HUES48 (cell line): ENCODE measurements at regions not wholly inside any gene's neighbourhood (a gene's known extent, or its start where the extent isn't known, plus 50 kb on each side); places are given as distances from the start of the nearest gene placed in this dataset.

Experiments
- H3K27ac ChIP-seq: one replicate; pipeline ENCODE4 v1.7.0; 2013; ENCODE audit warnings: low read depth, low read length, inconsistent platforms
- H3K27me3 ChIP-seq: 2 replicates; pipeline ENCODE4 v1.6.1; 2013; ENCODE audit warnings: mild to moderate bottlenecking, low read length; ENCODE audit not compliant: control insufficient read depth, insufficient read depth
- H3K36me3 ChIP-seq: 2 replicates; pipeline ENCODE4 v1.6.1; 2013; ENCODE audit warnings: low read length; ENCODE audit not compliant: control insufficient read depth, insufficient read depth
- H3K4me1 ChIP-seq: 2 replicates; pipeline ENCODE4 v1.6.1; 2013; ENCODE audit warnings: mild to moderate bottlenecking, low read length; ENCODE audit not compliant: control insufficient read depth, insufficient read depth
- H3K4me3 ChIP-seq: 2 replicates; pipeline ENCODE4 v1.5.1; 2013; ENCODE audit warnings: mild to moderate bottlenecking, low read depth, low read length
- H3K9ac ChIP-seq: 2 replicates; pipeline ENCODE4 v1.6.1; 2013; ENCODE audit warnings: mild to moderate bottlenecking, low read depth, low read length, moderate library complexity
- H3K9me3 ChIP-seq: 2 replicates; pipeline ENCODE4 v1.6.1; 2013; ENCODE audit warnings: low read length; ENCODE audit not compliant: control insufficient read depth, insufficient read depth

DNA sequence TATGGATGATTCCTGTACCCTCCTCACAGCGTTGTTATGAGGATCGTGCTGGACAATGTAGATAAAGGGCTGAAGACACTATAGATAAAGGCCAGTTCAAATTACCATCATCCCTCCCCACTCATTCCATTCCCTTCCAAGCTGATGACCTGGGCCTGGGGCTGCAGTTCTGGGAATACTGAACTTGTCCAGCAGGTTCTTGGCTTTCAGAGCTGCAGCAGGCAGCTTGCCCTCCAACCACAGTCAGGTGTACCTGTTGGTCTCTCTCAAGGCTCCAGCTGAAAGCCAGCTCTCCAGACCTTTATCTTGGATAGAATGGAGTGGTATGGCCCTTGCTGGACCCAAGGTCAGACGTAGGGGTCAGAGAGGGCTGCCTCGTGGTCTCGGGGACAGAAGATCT lies 92.5 kb downstream of the PCDH1 start:
- H3K4me1 ChIP-seq: peaks cover 9% of the 10 kb centered on the region
- H3K27ac ChIP-seq: no peak overlapping the region
- H3K27me3 ChIP-seq: no peaks in the 10 kb centered on the region
- H3K4me3 ChIP-seq: no peak overlapping the region
- H3K36me3 ChIP-seq: no peaks in the 10 kb centered on the region
- H3K9me3 ChIP-seq: no peaks in the 10 kb centered on the region
- H3K9ac ChIP-seq: no peak overlapping the region

DNA sequence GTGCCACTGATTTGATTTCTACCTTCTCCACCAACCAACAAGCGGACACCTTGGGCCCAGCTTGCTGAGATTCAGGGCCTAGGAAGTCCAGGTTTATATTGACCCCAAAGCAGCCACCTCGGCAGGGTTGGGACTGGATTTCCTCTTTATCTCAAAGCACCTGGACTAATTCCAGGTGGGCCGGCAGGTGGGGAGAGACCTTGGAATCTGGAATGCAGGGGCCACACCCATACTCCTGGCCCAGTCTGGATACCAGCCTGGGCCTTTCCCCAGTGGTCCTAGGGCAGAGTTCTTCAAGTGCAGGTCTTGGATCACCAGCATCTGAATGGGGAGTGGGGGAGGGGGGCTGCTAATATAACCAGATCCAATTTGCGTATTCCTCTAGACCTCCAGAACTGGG lies 93.1 kb downstream of the PCDH1 start:
- Histone ChIP-seq H3K27me3 (no peaks in the 10 kb centered on the region), H3K9ac (no peak overlapping the region), H3K36me3 (no peaks in the 10 kb centered on the region), H3K4me3 (no peak overlapping the region), H3K27ac (no peak overlapping the region), H3K4me1 (peaks cover 9% of the 10 kb centered on the region), H3K9me3 (no peaks in the 10 kb centered on the region)

DNA sequence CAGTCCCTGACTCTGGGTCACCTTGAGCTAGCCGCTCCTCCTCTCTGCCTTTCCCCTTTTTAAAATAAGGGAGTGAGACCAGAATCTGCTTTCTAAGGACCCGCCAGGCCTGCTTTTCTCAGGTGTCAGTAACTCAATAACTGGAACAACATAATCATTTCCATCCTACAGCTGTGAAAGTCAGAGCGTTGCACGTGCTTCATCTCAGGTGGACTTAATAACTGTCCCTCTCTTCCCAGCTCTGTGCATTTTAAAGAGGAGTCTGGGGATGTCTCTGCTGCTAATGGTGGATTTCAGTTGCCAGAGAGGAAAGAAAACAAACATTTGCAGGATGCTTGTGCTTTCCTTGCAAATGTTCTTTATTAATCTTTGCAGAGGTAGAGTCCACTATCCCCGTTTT lies 93.7 kb downstream of the PCDH1 start:
- Histone ChIP-seq H3K4me1 (peaks cover 9% of the 10 kb centered on the region), H3K36me3 (no peaks in the 10 kb centered on the region), H3K9me3 (no peaks in the 10 kb centered on the region), H3K27ac (no peak overlapping the region), H3K4me3 (no peak overlapping the region), H3K27me3 (no peaks in the 10 kb centered on the region), H3K9ac (no peak overlapping the region)

DNA sequence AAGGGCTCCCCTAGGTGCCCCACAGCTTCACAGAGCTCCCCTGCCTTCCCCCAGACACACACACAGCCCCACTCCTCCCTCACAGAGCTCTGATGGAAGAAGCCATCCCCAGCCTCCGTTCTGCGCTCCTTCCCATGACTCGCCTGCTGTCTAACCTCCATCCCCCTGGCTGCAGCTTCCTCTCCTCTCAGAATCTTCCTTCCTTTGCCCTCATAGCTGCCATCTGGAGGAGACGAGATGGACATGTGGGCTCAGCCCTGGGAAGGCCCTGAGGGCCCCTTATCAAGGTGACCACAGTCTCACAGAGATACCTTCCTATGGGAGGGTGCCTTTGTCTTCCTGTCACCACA lies 94.3 kb downstream of the PCDH1 start:
- Histone ChIP-seq H3K4me1 (peaks cover 9% of the 10 kb centered on the region), H3K27me3 (no peaks in the 10 kb centered on the region), H3K9ac (no peak overlapping the region), H3K4me3 (no peak overlapping the region), H3K9me3 (no peaks in the 10 kb centered on the region), H3K27ac (no peak overlapping the region), H3K36me3 (no peaks in the 10 kb centered on the region)

DNA sequence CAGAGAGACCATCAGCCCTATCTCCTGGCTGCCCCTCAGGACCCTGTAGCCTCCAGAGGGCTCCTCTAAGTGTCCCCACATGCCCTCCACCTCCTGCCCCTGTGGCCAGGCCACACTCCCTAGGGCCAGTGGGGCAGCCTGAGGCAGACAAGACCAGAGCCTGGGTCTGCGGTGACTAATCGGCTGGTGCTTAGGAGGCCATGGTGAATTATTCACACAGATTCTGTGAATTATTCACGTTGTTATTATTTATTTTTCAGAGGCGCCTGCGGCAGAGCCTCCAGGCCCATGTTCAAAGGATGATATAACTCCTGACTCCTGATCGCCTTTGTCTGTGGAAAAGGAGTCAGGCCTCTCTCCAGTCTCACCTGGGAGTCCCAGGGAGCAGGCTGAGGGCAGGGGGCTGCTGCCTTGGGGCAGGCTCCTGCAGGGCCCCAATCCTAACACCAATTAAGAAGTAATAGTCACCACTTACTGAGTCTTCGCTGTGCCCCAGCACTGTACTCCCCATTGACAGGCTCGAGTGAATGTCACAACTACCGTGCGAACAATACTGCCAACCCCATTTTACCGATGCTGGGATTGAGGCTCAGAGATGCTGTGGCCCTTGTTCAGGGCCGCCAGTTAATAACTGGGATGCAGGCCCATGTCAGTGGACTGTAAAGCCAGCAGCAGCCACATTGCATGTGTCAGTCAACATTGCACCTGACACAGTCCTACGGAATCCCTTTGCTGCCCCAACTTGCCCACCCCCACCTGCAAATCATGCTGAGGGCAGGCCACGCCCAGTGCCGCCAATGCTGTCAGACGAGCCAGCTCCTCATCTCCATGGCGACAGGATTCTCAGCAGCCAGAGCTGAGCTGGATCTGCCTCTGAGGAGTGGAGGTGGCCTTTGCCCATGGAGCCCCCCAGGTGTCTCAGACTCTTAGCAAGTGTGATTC lies 94.9 kb downstream of the PCDH1 start:
- Histone ChIP-seq H3K27me3 (no peaks in the 10 kb centered on the region), H3K27ac (no peak overlapping the region), H3K36me3 (no peaks in the 10 kb centered on the region), H3K4me3 (no peak overlapping the region), H3K9me3 (no peaks in the 10 kb centered on the region), H3K9ac (no peak overlapping the region), H3K4me1 (peaks cover 9% of the 10 kb centered on the region)

DNA sequence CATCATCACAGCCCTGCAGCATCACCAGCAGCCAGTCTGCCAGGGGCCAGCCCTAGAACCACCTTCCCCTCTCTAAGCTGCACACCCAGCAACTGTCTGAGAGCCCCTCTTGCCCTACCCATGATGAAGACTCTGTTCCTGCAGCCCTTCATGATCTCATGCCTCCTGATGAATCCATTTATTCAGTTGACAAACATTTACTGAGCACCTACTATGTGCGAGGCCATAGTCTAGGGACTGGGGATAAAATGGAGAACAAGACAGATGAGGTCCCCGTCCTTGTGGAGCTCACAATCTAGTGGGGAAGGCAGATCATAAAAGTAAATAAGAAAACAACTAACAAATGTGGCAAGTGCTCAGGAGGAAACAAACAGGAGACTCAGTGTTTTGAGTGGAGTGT lies 96.3 kb downstream of the PCDH1 start:
- Histone ChIP-seq H3K36me3 (no peaks in the 10 kb centered on the region), H3K9me3 (no peaks in the 10 kb centered on the region), H3K27ac (no peak overlapping the region), H3K27me3 (no peaks in the 10 kb centered on the region), H3K4me3 (no peak overlapping the region), H3K4me1 (peaks cover 9% of the 10 kb centered on the region), H3K9ac (no peak overlapping the region)

DNA sequence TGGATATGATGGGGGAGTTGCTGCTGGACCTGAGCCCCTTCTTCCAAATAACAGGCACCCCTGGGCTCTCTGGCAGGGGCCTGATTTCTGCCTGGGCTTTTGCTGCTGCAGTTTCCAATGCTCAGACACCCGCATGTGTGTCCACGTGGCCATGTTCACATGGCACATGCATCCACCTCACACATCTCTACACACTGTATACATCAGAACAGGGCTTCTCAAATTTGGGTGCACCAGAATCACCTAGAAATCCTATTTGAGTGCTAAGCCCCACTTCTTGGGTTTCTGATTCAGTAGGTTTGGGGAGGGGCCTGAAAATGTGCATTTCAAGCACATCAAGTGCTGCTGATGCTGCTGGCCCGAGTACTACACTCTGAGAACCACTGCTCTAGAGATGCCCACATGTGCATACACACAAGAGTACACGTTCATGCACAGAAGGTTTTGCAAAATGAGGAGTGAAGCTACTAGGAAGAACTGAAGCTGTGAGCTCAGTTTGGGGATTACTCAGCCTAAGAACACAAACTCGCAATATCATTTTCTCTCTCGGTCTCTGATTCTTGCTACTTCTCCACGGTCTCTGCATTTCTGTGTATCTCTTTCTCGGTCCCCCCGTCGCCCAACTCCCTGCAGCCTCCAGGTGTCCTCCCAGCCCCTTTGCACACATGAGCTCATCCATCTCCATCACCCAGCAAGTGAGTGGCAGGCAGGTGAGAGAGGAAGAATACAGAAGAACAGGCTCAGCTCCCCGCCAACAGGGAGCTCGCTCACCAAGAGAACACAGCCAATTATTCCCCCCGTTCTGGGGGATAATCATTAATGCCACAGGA lies 97.0 kb downstream of the PCDH1 start:
- Histone ChIP-seq H3K27me3 (no peaks in the 10 kb centered on the region), H3K27ac (no peak overlapping the region), H3K4me3 (no peak overlapping the region), H3K9me3 (no peaks in the 10 kb centered on the region), H3K4me1 (peaks cover 9% of the 10 kb centered on the region), H3K9ac (no peak overlapping the region), H3K36me3 (no peaks in the 10 kb centered on the region)

DNA sequence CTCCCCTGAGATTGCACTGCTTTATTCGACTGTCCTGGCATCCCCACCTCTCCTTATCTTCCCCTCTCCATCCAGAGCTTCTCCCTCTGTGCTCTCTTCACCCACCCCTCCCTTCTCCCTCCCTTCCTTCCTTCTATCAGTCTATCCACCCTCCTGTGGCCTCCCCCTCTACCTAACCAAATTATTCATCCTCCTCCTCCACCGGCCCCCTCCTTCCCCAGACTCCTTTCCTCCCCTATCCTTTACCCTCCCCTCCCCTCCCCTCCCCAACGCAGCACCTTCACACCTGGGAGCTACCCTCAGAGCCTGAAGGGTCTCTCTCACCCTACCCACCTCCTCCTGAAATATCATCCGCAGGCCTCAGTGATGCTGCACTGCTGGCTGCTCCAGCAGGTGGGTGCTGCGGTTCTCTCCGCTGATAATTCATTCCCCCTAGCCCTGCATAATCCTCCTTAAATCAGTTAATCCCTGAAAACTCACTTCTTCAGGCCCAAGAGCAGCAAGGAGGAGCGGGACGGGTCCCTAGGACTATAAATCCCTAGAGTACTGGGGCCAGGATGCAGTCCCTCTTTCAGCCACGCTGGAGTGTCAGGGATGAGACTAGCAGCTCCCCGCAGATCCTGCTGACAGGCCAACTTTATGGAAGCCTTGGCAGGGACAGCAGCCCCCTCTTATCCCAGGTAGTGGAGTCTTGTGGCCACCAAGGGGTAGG lies 97.8 kb downstream of the PCDH1 start:
- Histone ChIP-seq H3K27ac (no peak overlapping the region), H3K4me1 (peaks cover 9% of the 10 kb centered on the region), H3K4me3 (no peak overlapping the region), H3K36me3 (no peaks in the 10 kb centered on the region), H3K9me3 (no peaks in the 10 kb centered on the region), H3K9ac (no peak overlapping the region), H3K27me3 (no peaks in the 10 kb centered on the region)

DNA sequence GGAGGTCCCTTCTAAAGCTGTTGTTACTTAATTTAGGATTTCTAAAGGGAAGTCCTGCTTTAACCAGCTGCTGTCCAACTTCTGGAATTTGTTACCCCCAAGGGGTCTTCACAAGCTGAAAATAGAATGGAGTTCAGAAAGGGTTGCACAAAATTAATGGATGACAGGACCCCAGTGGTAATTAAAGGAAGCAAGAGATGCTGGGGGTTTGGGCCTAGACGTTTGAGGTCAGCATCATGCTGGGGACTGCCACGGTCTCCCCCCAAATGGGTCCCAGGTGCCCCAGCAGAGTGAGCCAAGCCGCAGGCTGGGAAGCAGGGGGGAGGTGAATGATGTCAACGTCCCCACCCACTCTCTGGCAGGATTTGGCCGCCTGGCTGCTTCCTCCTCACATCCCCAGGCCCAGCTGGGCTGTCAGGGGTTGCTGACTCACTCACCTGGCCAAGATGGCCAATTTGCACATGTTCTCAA lies 97.5 kb upstream of the ARAP3 start:
- H3K9me3 ChIP-seq: no peaks in the 10 kb centered on the region
- H3K9ac ChIP-seq: no peak overlapping the region
- peaks cover 9% of the 10 kb centered on the region for H3K4me1 ChIP-seq
- no peak overlapping the region for H3K4me3 ChIP-seq
- H3K36me3 ChIP-seq: no peaks in the 10 kb centered on the region
- no peaks in the 10 kb centered on the region for H3K27me3 ChIP-seq
- H3K27ac ChIP-seq: no peak overlapping the region

DNA sequence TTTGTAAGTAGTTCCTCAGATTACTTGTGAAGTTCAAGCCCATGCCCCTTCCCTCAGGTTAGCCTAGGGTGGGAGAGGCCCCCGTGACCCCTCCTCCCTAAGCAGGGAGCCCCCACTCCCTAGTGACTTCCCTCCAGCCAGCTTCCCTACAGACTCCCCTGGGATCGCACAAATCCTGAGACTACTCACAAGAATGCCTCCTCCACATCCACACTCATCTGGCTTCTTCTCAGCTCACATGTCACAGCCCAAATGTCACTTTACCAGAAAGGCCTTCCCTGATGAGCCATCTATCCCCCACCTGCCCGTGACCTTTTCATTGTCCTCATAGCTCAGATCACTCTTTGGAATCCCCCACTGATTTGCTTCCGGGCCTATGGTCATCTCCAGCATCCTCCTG lies 96.7 kb upstream of the ARAP3 start:
- Histone ChIP-seq H3K9ac (no peak overlapping the region), H3K36me3 (no peaks in the 10 kb centered on the region), H3K9me3 (no peaks in the 10 kb centered on the region), H3K4me3 (no peak overlapping the region), H3K4me1 (peaks cover 5% of the 10 kb centered on the region), H3K27ac (no peak overlapping the region), H3K27me3 (no peaks in the 10 kb centered on the region)
